Transverse colon (tissue), 3 donors: ENCODE measurements at regions not wholly inside any gene's neighbourhood (a gene's known extent, or its start where the extent isn't known, plus 50 kb on each side); places are given as distances from the start of the nearest gene placed in this dataset.
"Not testable (repeated sequence)": the region's sequence is repeated elsewhere in the genome, so short reads cannot be mapped to it uniquely, and the experiment has no call there.

Experiments
- EP300 ChIP-seq: sonication (generic); formaldehyde crosslinking; IDR thresholded peaks from one replicate; pipeline ENCODE4 v1.6.1; 2017; ENCODE audit warnings: antibody characterized with exemption, low read depth
- POLR2A ChIP-seq: fragments of 450-650 bp; IDR thresholded peaks from one replicate; pipeline ENCODE4 v1.6.1; 2016; ENCODE audit warnings: antibody characterized with exemption, mild to moderate bottlenecking, moderate library complexity
- TF ChIP-seq, protein P1 (sequence below), 5 experiments: fragments of 200-600 bp in 3 of 5; fragments of 450-650 bp in 2 of 5; sonication (generic) in 3 of 5; IDR thresholded peaks; 1 replicate in 2 of 5; 2 replicates in 3 of 5; pipeline ENCODE4 v1.5.1; 2016 to 2017; ENCODE audit warnings: antibody characterized with exemption in 5 of 5, inconsistent platforms in 3 of 5, mild to moderate bottlenecking in 2 of 5, moderate library complexity in 1 of 5

DNA sequence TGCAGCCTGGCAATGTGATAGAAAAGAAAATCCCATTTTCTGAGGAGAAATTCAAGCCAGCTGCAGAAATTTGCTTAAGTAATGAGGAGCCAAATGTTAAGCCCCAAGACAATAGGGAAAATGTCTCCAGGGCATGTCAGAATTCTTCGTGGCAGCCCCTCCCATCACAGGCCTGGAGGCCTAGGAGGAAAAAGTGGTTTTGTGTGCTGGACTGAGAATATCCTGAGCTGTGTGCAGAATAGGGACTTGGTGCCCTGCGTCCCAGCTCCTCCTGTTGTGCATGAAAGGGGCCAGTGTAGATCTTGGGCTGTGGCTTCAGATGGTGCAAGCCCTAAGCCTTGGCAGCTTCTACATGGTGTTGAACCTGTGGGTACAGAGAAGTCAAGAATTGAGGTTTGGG, 948.3 kb downstream of the METTL15 start:
- not testable (repeated sequence) for TF ChIP-seq EP300, POLR2A
- TF ChIP-seq, protein P1, sequence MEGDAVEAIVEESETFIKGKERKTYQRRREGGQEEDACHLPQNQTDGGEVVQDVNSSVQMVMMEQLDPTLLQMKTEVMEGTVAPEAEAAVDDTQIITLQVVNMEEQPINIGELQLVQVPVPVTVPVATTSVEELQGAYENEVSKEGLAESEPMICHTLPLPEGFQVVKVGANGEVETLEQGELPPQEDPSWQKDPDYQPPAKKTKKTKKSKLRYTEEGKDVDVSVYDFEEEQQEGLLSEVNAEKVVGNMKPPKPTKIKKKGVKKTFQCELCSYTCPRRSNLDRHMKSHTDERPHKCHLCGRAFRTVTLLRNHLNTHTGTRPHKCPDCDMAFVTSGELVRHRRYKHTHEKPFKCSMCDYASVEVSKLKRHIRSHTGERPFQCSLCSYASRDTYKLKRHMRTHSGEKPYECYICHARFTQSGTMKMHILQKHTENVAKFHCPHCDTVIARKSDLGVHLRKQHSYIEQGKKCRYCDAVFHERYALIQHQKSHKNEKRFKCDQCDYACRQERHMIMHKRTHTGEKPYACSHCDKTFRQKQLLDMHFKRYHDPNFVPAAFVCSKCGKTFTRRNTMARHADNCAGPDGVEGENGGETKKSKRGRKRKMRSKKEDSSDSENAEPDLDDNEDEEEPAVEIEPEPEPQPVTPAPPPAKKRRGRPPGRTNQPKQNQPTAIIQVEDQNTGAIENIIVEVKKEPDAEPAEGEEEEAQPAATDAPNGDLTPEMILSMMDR (IDR thresholded peaks at IDR 0.05), result not testable (repeated sequence)
